ENCODE measurements at regions not wholly inside any gene's neighbourhood (a gene's known extent, or its start where the extent isn't known, plus 50 kb on each side); places are given as distances from the start of the nearest gene placed in this dataset.

GRCh38 chr4:44914223-44914622 lies 187.9 kb upstream of the GNPDA2 start:
- no peak overlapping the region for H2AK5ac ChIP-seq (ENCODE audit: low read length)
- H4K5ac ChIP-seq (ENCODE audit: low read length): no peak overlapping the region
- H3K4me1 ChIP-seq (ENCODE audit: control insufficient read depth, low read depth, low read length): no peaks in the 10 kb centered on the region
- no peak overlapping the region for H2BK15ac ChIP-seq (replicated peaks; ENCODE audit: low read depth)
- H3K4me2 ChIP-seq (ENCODE audit: low read length): no peak overlapping the region
- H3K18ac ChIP-seq (ENCODE audit: low read length): no peak overlapping the region
- DNase-seq: no peak
- H3K27me3 ChIP-seq (ENCODE audit: insufficient read depth, low read length, poor library complexity): no peaks in the 10 kb centered on the region
- H3K56ac ChIP-seq (ENCODE audit: low read length): no peak overlapping the region
- no peak overlapping the region for H3K4ac ChIP-seq (ENCODE audit: low read depth, low read length)
- no peaks in the 10 kb centered on the region for H3K36me3 ChIP-seq (ENCODE audit: control insufficient read depth, insufficient read depth, low read length)
- H2BK5ac ChIP-seq (ENCODE audit: low read length): no peak overlapping the region
- H3K79me2 ChIP-seq (ENCODE audit: control insufficient read depth, insufficient read depth, low read length): no peaks in the 10 kb centered on the region
- no peak overlapping the region for H3K23ac ChIP-seq (ENCODE audit: low read length)
- no peak overlapping the region for H3K4me3 ChIP-seq (ENCODE audit: low read length)
- no peak overlapping the region for H3K9ac ChIP-seq (ENCODE audit: low read length)
- H3K79me1 ChIP-seq (ENCODE audit: low read length): no peaks in the 10 kb centered on the region
- no peak overlapping the region for H4K8ac ChIP-seq (ENCODE audit: low read depth, low read length)
- H3K27ac ChIP-seq (ENCODE audit: low read depth, low read length): no peak overlapping the region
- H2BK120ac ChIP-seq (ENCODE audit: low read depth, low read length): no peak overlapping the region
- WGBS (ENCODE audit: extremely low coverage, insufficient coverage, low lambda C conversion rate): no CpG with 5 or more reads among the region's 1 CpG

GRCh38 chr4:44912980-44913379 lies 186.6 kb upstream of the GNPDA2 start:
- Histone ChIP-seq H3K18ac (ENCODE audit: low read length) (no peak overlapping the region), H3K79me1 (ENCODE audit: low read length) (no peaks in the 10 kb centered on the region), H3K36me3 (ENCODE audit: control insufficient read depth, insufficient read depth, low read length) (no peaks in the 10 kb centered on the region), H4K8ac (ENCODE audit: low read depth, low read length) (no peak overlapping the region), H3K56ac (ENCODE audit: low read length) (no peak overlapping the region), H3K79me2 (ENCODE audit: control insufficient read depth, insufficient read depth, low read length) (no peaks in the 10 kb centered on the region), H2BK15ac (replicated peaks; ENCODE audit: low read depth) (no peak overlapping the region), H3K23ac (ENCODE audit: low read length) (no peak overlapping the region), H3K27ac (ENCODE audit: low read depth, low read length) (no peak overlapping the region), H3K27me3 (ENCODE audit: insufficient read depth, low read length, poor library complexity) (no peaks in the 10 kb centered on the region), H2BK5ac (ENCODE audit: low read length) (no peak overlapping the region), H4K5ac (ENCODE audit: low read length) (no peak overlapping the region), H3K4me2 (ENCODE audit: low read length) (no peak overlapping the region), H3K4me3 (ENCODE audit: low read length) (no peak overlapping the region), H2BK120ac (ENCODE audit: low read depth, low read length) (no peak overlapping the region), H3K4ac (ENCODE audit: low read depth, low read length) (no peak overlapping the region), H3K4me1 (ENCODE audit: control insufficient read depth, low read depth, low read length) (no peaks in the 10 kb centered on the region), H2AK5ac (ENCODE audit: low read length) (no peak overlapping the region), H3K9ac (ENCODE audit: low read length) (no peak overlapping the region)
- no CpG with 5 or more reads among the region's 3 CpGs for WGBS (ENCODE audit: extremely low coverage, insufficient coverage, low lambda C conversion rate)
- DNase-seq: no peak

- Histone ChIP-seq H2AK5ac (ENCODE audit: low read length) (no peak overlapping the region), H3K79me1 (ENCODE audit: low read length) (no peaks in the 10 kb centered on the region), H4K8ac (ENCODE audit: low read depth, low read length) (no peak overlapping the region), H3K4me1 (ENCODE audit: control insufficient read depth, low read depth, low read length) (no peaks in the 10 kb centered on the region), H3K18ac (ENCODE audit: low read length) (no peak overlapping the region), H3K4me3 (ENCODE audit: low read length) (no peak overlapping the region), H4K5ac (ENCODE audit: low read length) (no peak overlapping the region), H3K56ac (ENCODE audit: low read length) (no peak overlapping the region), H3K23ac (ENCODE audit: low read length) (no peak overlapping the region), H3K79me2 (ENCODE audit: control insufficient read depth, insufficient read depth, low read length) (no peaks in the 10 kb centered on the region), H2BK15ac (replicated peaks; ENCODE audit: low read depth) (no peak overlapping the region), H2BK120ac (ENCODE audit: low read depth, low read length) (no peak overlapping the region), H2BK5ac (ENCODE audit: low read length) (no peak overlapping the region), H3K27me3 (ENCODE audit: insufficient read depth, low read length, poor library complexity) (no peaks in the 10 kb centered on the region), H3K36me3 (ENCODE audit: control insufficient read depth, insufficient read depth, low read length) (no peaks in the 10 kb centered on the region), H3K4ac (ENCODE audit: low read depth, low read length) (no peak overlapping the region), H3K27ac (ENCODE audit: low read depth, low read length) (no peak overlapping the region), H3K9ac (ENCODE audit: low read length) (no peak overlapping the region), H3K4me2 (ENCODE audit: low read length) (no peak overlapping the region)
- no peak for DNase-seq
- WGBS (ENCODE audit: extremely low coverage, insufficient coverage, low lambda C conversion rate): no CpG with 5 or more reads among the region's 1 CpG
Observed at GRCh38 chr4:44908565-44908964, 182.2 kb upstream of the GNPDA2 start.

- Histone ChIP-seq H3K4me2 (ENCODE audit: low read length) (no peak overlapping the region), H3K56ac (ENCODE audit: low read length) (no peak overlapping the region), H3K9ac (ENCODE audit: low read length) (no peak overlapping the region), H3K27me3 (ENCODE audit: insufficient read depth, low read length, poor library complexity) (no peaks in the 10 kb centered on the region), H3K4me3 (ENCODE audit: low read length) (no peak overlapping the region), H3K36me3 (ENCODE audit: control insufficient read depth, insufficient read depth, low read length) (no peaks in the 10 kb centered on the region), H3K4me1 (ENCODE audit: control insufficient read depth, low read depth, low read length) (no peaks in the 10 kb centered on the region), H3K79me2 (ENCODE audit: control insufficient read depth, insufficient read depth, low read length) (no peaks in the 10 kb centered on the region), H2BK120ac (ENCODE audit: low read depth, low read length) (no peak overlapping the region), H2AK5ac (ENCODE audit: low read length) (no peak overlapping the region), H3K79me1 (ENCODE audit: low read length) (no peaks in the 10 kb centered on the region), H2BK15ac (replicated peaks; ENCODE audit: low read depth) (no peak overlapping the region), H4K5ac (ENCODE audit: low read length) (no peak overlapping the region), H3K18ac (ENCODE audit: low read length) (no peak overlapping the region), H2BK5ac (ENCODE audit: low read length) (no peak overlapping the region), H3K4ac (ENCODE audit: low read depth, low read length) (no peak overlapping the region), H3K23ac (ENCODE audit: low read length) (no peak overlapping the region), H3K27ac (ENCODE audit: low read depth, low read length) (no peak overlapping the region), H4K8ac (ENCODE audit: low read depth, low read length) (no peak overlapping the region)
- no peak for DNase-seq
Observed at GRCh38 chr4:44872246-44872645, 145.9 kb upstream of the GNPDA2 start.

GRCh38 chr4:44871133-44871532 lies 144.8 kb upstream of the GNPDA2 start:
- Histone ChIP-seq H2BK120ac (ENCODE audit: low read depth, low read length) (no peak overlapping the region), H3K79me2 (ENCODE audit: control insufficient read depth, insufficient read depth, low read length) (no peaks in the 10 kb centered on the region), H3K4me2 (ENCODE audit: low read length) (no peak overlapping the region), H2BK5ac (ENCODE audit: low read length) (no peak overlapping the region), H3K36me3 (ENCODE audit: control insufficient read depth, insufficient read depth, low read length) (no peaks in the 10 kb centered on the region), H4K8ac (ENCODE audit: low read depth, low read length) (no peak overlapping the region), H3K56ac (ENCODE audit: low read length) (no peak overlapping the region), H3K79me1 (ENCODE audit: low read length) (no peaks in the 10 kb centered on the region), H3K27me3 (ENCODE audit: insufficient read depth, low read length, poor library complexity) (no peaks in the 10 kb centered on the region), H3K23ac (ENCODE audit: low read length) (no peak overlapping the region), H3K4me1 (ENCODE audit: control insufficient read depth, low read depth, low read length) (no peaks in the 10 kb centered on the region), H2BK15ac (replicated peaks; ENCODE audit: low read depth) (no peak overlapping the region), H3K27ac (ENCODE audit: low read depth, low read length) (no peak overlapping the region), H3K9ac (ENCODE audit: low read length) (no peak overlapping the region), H2AK5ac (ENCODE audit: low read length) (no peak overlapping the region), H3K18ac (ENCODE audit: low read length) (no peak overlapping the region), H3K4me3 (ENCODE audit: low read length) (no peak overlapping the region), H3K4ac (ENCODE audit: low read depth, low read length) (no peak overlapping the region), H4K5ac (ENCODE audit: low read length) (peak overlapping the region; percentile 39)
- DNase-seq: no peak
- no CpG with 5 or more reads among the region's 4 CpGs for WGBS (ENCODE audit: extremely low coverage, insufficient coverage, low lambda C conversion rate)

- no peak for DNase-seq
- no peak overlapping the region for H3K27ac ChIP-seq (ENCODE audit: low read depth, low read length)
- H3K18ac ChIP-seq (ENCODE audit: low read length): no peak overlapping the region
- no peak overlapping the region for H3K4ac ChIP-seq (ENCODE audit: low read depth, low read length)
- no peak overlapping the region for H3K23ac ChIP-seq (ENCODE audit: low read length)
- H3K36me3 ChIP-seq (ENCODE audit: control insufficient read depth, insufficient read depth, low read length): no peaks in the 10 kb centered on the region
- H4K8ac ChIP-seq (ENCODE audit: low read depth, low read length): no peak overlapping the region
- no peak overlapping the region for H2BK120ac ChIP-seq (ENCODE audit: low read depth, low read length)
- H3K4me2 ChIP-seq (ENCODE audit: low read length): no peak overlapping the region
- H2BK5ac ChIP-seq (ENCODE audit: low read length): no peak overlapping the region
- H3K9ac ChIP-seq (ENCODE audit: low read length): no peak overlapping the region
- no peak overlapping the region for H3K4me3 ChIP-seq (ENCODE audit: low read length)
- WGBS (ENCODE audit: extremely low coverage, insufficient coverage, low lambda C conversion rate): no CpG with 5 or more reads among the region's 2 CpGs
- no peaks in the 10 kb centered on the region for H3K79me1 ChIP-seq (ENCODE audit: low read length)
- H3K56ac ChIP-seq (ENCODE audit: low read length): no peak overlapping the region
- H3K79me2 ChIP-seq (ENCODE audit: control insufficient read depth, insufficient read depth, low read length): no peaks in the 10 kb centered on the region
- H4K5ac ChIP-seq (ENCODE audit: low read length): no peak overlapping the region
- H3K4me1 ChIP-seq (ENCODE audit: control insufficient read depth, low read depth, low read length): no peaks in the 10 kb centered on the region
- no peak overlapping the region for H2BK15ac ChIP-seq (replicated peaks; ENCODE audit: low read depth)
- no peak overlapping the region for H2AK5ac ChIP-seq (ENCODE audit: low read length)
- no peaks in the 10 kb centered on the region for H3K27me3 ChIP-seq (ENCODE audit: insufficient read depth, low read length, poor library complexity)
Observed at GRCh38 chr4:44869985-44870384, 143.6 kb upstream of the GNPDA2 start.

Data from mesendoderm (in vitro differentiated cells).